Ishikawa (cell line): ENCODE measurements at regions not wholly inside any gene's neighbourhood (a gene's known extent, or its start where the extent isn't known, plus 50 kb on each side); places are given as distances from the start of the nearest gene placed in this dataset.

Experiments used
- CEBPB ChIP-seq: IDR thresholded peaks from 2 replicates; pipeline ENCODE4 v1.6.1; 2012
- CREB1 ChIP-seq: IDR thresholded peaks from 2 replicates; pipeline ENCODE4 v1.6.1; 2012; ENCODE audit warnings: low read depth
- EGR1 ChIP-seq: IDR thresholded peaks from 2 replicates; pipeline ENCODE4 v1.6.1; 2012
- EP300 ChIP-seq: IDR thresholded peaks from 2 replicates; pipeline ENCODE4 v1.6.1; 2012; ENCODE audit warnings: borderline replicate concordance
- FOXM1 ChIP-seq: IDR thresholded peaks from 2 replicates; pipeline ENCODE4 v1.6.1; 2012; ENCODE audit warnings: low read depth, borderline replicate concordance
- MAX ChIP-seq: IDR thresholded peaks from 2 replicates; pipeline ENCODE4 v1.6.1; 2012
- NFIC ChIP-seq: IDR thresholded peaks from 2 replicates; pipeline ENCODE4 v1.6.1; 2012
- RAD21 ChIP-seq: IDR thresholded peaks from 2 replicates; pipeline ENCODE4 v1.6.1; 2012; ENCODE audit warnings: low read depth
- REST ChIP-seq: IDR thresholded peaks from 2 replicates; pipeline ENCODE4 v1.6.1; 2012; ENCODE audit warnings: low read depth, mild to moderate bottlenecking
- TAF1 ChIP-seq: IDR thresholded peaks from 2 replicates; pipeline ENCODE4 v1.6.1; 2012; ENCODE audit warnings: low read depth, mild to moderate bottlenecking
- TCF12 ChIP-seq: IDR thresholded peaks from 2 replicates; pipeline ENCODE4 v1.6.1; 2012; ENCODE audit warnings: low read depth
- TEAD4 ChIP-seq: IDR thresholded peaks from 2 replicates; pipeline ENCODE4 v1.6.1; 2012
- USF1 ChIP-seq: IDR thresholded peaks from 2 replicates; pipeline ENCODE4 v1.6.1; 2012
- YY1 ChIP-seq: IDR thresholded peaks from 2 replicates; pipeline ENCODE4 v1.6.1; 2012; ENCODE audit warnings: low read depth
- ZBTB7A ChIP-seq: IDR thresholded peaks from 2 replicates; pipeline ENCODE4 v1.6.1; 2012; ENCODE audit warnings: low read depth

GRCh38 chr22:48645766-48646165 is 1181.9 kb downstream of the BRD1 start:
- no peak for TF ChIP-seq USF1
- no peak for TF ChIP-seq RAD21
- no peak for TF ChIP-seq EGR1
- TF ChIP-seq REST = no peak
- TF ChIP-seq TAF1 = no peak
- TF ChIP-seq TCF12 = no peak
- no peak for TF ChIP-seq TEAD4
- no peak for TF ChIP-seq FOXM1
- no peak for TF ChIP-seq CEBPB
- no peak for TF ChIP-seq ZBTB7A
- no peak for TF ChIP-seq EP300
- no peak for TF ChIP-seq NFIC
- TF ChIP-seq CREB1 = no peak
- TF ChIP-seq YY1 = no peak
- TF ChIP-seq MAX = no peak

- TF ChIP-seq EGR1 (no peak), YY1 (no peak), CREB1 (no peak), EP300 (no peak), ZBTB7A (no peak), RAD21 (no peak), NFIC (no peak)
These were observed 1182.7 kb downstream of the BRD1 start for GRCh38 chr22:48644997-48645396.

GRCh38 chr22:48644108-48644507 is 1183.6 kb downstream of the BRD1 start:
- no peak for TF ChIP-seq ZBTB7A
- peak; percentile 80 for TF ChIP-seq REST

- TF ChIP-seq RAD21 (no peak), TCF12 (no peak), MAX (no peak), TEAD4 (no peak), CREB1 (no peak), USF1 (no peak), FOXM1 (no peak), YY1 (no peak), REST (no peak), TAF1 (no peak)
These were observed 1184.5 kb downstream of the BRD1 start for GRCh38 chr22:48643066-48643731.

- TF ChIP-seq CEBPB = no peak
- TF ChIP-seq TEAD4 = no peak
- TF ChIP-seq MAX = no peak
- TF ChIP-seq EP300 = no peak
- TF ChIP-seq FOXM1 = no peak
- TF ChIP-seq REST = no peak
- TF ChIP-seq CREB1 = no peak
- no peak for TF ChIP-seq NFIC
- no peak for TF ChIP-seq YY1
- TF ChIP-seq RAD21 = no peak
- no peak for TF ChIP-seq ZBTB7A
- no peak for TF ChIP-seq TCF12
- TF ChIP-seq TAF1 = no peak
- no peak for TF ChIP-seq EGR1
- TF ChIP-seq USF1 = no peak
These were observed 1185.1 kb downstream of the BRD1 start for GRCh38 chr22:48642550-48642949.
